ENCODE measurements at regions not wholly inside any gene's neighbourhood (a gene's known extent, or its start where the extent isn't known, plus 50 kb on each side); places are given as distances from the start of the nearest gene placed in this dataset.

GRCh38 chr1:55726994-55727393, 511.8 kb upstream of the USP24 start:
- no peak for TF ChIP-seq POLR2A (IDR thresholded peaks at IDR 0.05; ENCODE audit: low read depth, low read length)
- no peak for TF ChIP-seq POLR2AphosphoS5 (IDR thresholded peaks at IDR 0.05; ENCODE audit: low read depth, low read length)
